ENCODE measurements at regions not wholly inside any gene's neighbourhood (a gene's known extent, or its start where the extent isn't known, plus 50 kb on each side); places are given as distances from the start of the nearest gene placed in this dataset.

DNA sequence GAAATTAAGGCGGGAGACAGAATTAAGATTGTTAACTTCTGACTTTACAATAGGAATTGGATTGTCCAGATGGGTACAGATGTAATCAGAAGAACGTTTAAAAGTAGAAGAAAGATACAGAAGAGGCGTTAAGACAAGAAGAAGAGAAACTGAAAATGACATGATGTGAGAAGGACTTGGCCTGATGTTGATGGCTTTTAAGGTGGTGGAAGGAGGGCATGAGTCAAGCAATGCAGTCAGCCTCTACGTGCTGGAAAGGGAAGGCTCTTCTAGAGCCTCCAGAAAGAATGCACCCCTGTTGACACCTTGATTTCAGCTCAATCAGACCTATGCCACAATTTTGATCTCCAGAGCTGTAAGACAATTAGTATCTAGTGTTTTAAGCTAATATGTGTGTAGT lies 466.9 kb upstream of the LRRC4C start:
- TF ChIP-seq, protein P1, sequence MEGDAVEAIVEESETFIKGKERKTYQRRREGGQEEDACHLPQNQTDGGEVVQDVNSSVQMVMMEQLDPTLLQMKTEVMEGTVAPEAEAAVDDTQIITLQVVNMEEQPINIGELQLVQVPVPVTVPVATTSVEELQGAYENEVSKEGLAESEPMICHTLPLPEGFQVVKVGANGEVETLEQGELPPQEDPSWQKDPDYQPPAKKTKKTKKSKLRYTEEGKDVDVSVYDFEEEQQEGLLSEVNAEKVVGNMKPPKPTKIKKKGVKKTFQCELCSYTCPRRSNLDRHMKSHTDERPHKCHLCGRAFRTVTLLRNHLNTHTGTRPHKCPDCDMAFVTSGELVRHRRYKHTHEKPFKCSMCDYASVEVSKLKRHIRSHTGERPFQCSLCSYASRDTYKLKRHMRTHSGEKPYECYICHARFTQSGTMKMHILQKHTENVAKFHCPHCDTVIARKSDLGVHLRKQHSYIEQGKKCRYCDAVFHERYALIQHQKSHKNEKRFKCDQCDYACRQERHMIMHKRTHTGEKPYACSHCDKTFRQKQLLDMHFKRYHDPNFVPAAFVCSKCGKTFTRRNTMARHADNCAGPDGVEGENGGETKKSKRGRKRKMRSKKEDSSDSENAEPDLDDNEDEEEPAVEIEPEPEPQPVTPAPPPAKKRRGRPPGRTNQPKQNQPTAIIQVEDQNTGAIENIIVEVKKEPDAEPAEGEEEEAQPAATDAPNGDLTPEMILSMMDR (IDR thresholded peaks at IDR 0.05; ENCODE audit: borderline replicate concordance, extremely low read depth, low read length, poor library complexity, severe bottlenecking), result no peak
- TF ChIP-seq EZH2 (IDR thresholded peaks at IDR 0.05; ENCODE audit: borderline replicate concordance, low read depth, low read length, severe bottlenecking), result no peak

Data from DND-41 (cell line).